GM18951 (cell line): ENCODE measurements at regions not wholly inside any gene's neighbourhood (a gene's known extent, or its start where the extent isn't known, plus 50 kb on each side); places are given as distances from the start of the nearest gene placed in this dataset.

Experiments used
- POLR2A ChIP-seq: IDR thresholded peaks from 4 replicates; pipeline ENCODE4 v1.6.1; 2011; ENCODE audit warnings: mild to moderate bottlenecking; ENCODE audit not compliant: insufficient read length, insufficient read depth; ENCODE audit errors: extremely low read depth
- in situ Hi-C: fragments of 300-500 bp; cut with MboI; formaldehyde crosslinking; loops from one replicate; pipeline ENCODE4 v1.12.0; 2022; ENCODE audit warnings: low sequenced_read_pairs, mixed read lengths, inconsistent platforms; ENCODE audit not compliant: unreplicated experiment

DNA sequence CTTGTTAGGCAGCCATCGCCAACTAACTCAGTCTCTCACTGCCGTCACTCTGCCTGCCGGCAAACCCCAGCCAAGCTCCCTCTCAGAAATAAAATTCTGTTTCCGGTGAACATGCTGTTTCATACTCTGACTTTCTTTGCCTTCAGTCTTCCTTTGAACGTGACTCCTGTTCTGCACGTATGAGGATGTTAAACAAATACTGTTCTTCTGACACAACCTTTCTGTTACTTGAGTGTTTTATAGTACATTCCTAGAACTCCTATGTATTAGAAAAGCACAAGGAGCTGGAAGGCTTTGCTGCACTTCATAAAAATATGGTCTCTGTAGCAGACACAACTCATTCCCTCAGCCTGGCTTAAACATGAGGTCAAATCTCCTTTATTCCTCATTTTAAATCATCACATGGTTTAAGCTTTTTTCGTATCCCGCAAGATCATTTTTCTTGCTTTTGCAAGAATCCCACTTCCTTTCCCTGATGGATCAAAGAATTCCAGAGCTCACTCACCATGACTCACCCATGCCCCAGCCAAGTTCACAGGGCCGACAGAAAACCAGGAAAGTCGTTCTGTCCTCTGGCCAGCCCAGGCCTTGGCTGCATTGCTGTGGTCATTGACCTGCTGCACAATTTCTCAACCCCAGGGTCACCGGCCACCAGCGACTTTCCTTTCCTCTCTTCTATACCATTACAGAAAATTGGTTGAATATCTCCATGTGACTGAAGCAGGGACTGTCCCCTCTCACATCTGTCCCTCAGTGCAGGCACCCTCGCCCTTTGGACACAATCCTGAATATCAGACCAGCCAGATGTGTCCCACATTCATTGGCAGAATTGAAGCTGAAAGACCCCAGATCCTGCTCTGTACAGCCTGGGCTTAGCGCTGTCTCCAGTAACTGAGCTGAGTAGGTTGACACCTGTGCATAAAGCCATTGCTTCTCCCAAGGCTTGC, 183.1 kb upstream of the ARL4C start:
- no peak for TF ChIP-seq POLR2A
- in situ Hi-C loops, result no loop called here

GRCh38 chr2:234679301-234679740, 182.4 kb upstream of the ARL4C start:
- no peak for TF ChIP-seq POLR2A
- in situ Hi-C loops, result no loop called here

- in situ Hi-C loops, result no loop called here
- no peak for TF ChIP-seq POLR2A
These were observed 181.8 kb upstream of the ARL4C start for GRCh38 chr2:234678711-234679110.

- in situ Hi-C loops, result no loop called here
- no peak for TF ChIP-seq POLR2A
These were observed 181.1 kb upstream of the ARL4C start for GRCh38 chr2:234677758-234678538.

- TF ChIP-seq POLR2A, result no peak
- in situ Hi-C loops, result no loop called here
These were observed 180.0 kb upstream of the ARL4C start for GRCh38 chr2:234676783-234677450.

DNA sequence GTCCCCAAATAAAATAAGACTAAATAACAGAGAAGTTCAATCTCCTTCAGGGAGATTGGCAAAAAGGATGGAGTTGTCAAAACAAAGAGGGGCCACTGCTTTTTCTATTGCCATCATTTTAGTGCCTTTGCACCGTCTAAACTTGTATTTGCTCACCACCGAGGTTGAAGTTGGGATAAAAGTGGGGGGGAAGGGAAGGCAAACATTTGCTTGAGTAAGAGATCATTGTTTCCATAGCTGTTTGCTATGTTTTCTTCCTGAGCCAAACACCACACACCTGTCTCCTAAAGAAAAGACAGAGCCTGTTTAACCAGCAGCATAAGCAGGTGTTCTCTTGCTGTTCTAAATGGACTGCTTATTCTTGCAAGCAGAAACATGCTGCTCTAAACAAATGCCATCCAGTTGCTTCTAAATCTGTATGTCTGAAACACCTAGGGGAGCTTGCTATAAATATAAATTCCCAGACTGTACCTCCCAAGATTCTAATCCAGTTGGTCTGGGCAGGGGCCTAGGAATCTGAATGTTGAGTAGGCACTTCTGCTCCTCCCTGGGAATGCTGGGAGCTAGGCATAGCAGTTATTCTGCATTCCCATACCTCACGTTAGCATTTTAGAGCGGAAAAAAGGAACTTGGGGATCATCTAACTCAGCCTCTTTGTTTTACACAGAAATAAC, 179.4 kb upstream of the ARL4C start:
- in situ Hi-C loops, result no loop called here
- no peak for TF ChIP-seq POLR2A

- in situ Hi-C loops, result no loop called here
- TF ChIP-seq POLR2A, result no peak
These were observed 177.9 kb upstream of the ARL4C start for GRCh38 chr2:234674781-234675201.

DNA sequence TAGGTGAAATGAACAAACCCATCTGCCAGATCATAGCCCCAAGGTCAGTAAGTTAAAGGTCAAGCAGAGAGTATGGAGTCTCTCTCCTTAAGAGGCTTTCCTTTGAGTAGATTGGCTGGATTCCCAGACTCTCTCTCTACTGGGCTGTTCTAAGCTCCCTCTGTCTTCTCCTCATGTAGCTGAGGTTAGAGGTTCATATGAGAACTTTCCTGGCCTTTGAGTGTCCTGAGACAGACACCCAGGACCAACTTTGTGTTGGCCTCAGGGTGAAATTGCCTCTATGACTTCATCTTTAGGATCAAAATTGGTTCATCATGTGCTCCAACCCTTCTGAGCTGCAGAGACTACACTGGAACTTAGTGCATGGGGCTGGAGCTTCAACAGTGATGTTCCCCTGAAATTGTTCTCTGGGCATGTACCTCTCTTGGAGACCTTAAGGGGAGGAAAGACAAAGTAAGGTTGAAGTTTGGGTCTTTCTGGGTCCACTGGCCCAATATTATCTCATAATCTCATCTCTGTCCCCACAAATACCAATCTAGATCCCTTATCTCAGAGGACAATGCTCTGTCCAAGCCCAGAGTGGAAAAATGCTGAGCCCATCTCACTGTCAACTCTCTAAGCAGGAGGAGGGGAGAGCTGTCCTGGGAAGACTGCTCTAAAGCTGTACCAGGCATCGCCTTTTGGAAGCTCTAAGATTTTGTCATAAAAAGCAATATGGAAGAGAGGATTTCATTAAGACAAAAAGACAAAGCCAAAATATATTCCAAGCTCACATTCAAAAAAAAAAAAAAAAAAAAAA, 177.3 kb upstream of the ARL4C start:
- in situ Hi-C loops, result no loop called here
- TF ChIP-seq POLR2A, result no peak

- in situ Hi-C loops, result no loop called here
- no peak for TF ChIP-seq POLR2A
These were observed 176.6 kb upstream of the ARL4C start for GRCh38 chr2:234673501-234673900.

DNA sequence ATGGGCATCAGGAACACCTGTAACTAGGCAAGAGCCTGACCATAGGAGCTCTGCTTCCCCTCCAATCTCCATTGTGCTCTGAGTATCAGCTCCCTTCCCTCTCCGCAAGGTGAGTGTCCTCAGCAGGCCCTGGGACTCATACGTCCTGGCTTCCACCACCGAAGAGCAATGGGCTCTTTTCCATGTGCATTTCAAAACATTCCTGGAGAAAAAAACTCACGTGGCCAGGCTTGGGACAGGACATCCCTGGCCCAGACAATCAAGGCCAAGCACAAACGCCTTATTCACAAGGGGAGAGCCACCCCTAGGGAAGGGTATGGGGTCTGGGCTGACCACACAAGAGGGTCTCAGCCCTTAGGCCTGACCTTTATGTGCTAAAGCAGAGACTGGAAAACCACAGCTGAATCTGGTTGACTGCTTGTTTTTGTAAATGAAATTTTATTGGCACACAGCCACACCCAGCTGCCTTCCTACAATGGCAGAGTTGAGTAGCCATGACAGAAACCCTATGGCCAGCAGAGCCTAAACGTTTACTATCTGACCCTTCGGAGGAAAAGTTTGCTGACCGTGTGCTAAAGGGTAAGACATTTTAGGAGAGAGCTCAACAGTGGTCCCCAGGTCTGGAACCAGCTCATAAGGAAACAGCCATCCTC, 175.7 kb upstream of the ARL4C start:
- in situ Hi-C loops, result no loop called here
- TF ChIP-seq POLR2A, result no peak

DNA sequence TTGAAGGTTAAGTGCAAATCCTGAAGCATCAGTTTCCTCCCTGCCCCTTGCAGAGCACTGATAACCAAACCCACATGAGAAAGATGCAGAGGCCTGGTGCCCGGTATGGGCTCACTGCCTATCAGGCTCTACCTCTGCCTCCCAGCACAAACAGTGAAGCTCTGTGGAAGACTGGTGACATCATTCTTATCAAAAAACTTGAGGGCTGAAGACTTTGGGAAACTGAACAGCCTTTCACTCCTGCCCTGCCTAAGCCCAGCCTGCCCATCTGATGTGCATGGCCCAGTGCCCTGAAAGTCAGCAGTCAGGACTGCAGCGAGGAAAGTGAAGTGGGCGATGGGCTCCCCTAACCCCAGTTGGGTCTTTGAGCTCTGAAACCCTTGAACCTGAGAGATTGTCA, 174.8 kb upstream of the ARL4C start:
- in situ Hi-C loops, result no loop called here
- TF ChIP-seq POLR2A, result no peak
